ENCODE measurements at regions not wholly inside any gene's neighbourhood (a gene's known extent, or its start where the extent isn't known, plus 50 kb on each side); places are given as distances from the start of the nearest gene placed in this dataset.
"Not testable (repeated sequence)": the region's sequence is repeated elsewhere in the genome, so short reads cannot be mapped to it uniquely, and the experiment has no call there.

- DNase-seq; H2BK120ac ChIP-seq (ENCODE audit: low read depth, low read length); H3K4me2 ChIP-seq (ENCODE audit: low read length, poor library complexity, severe bottlenecking); H2AFZ ChIP-seq (ENCODE audit: low read depth, low read length); H4K8ac ChIP-seq (ENCODE audit: low read length); H3K18ac ChIP-seq (ENCODE audit: low read depth in 1 of 2, low read length in 2 of 2); H4K91ac ChIP-seq (ENCODE audit: low read length); H3K14ac ChIP-seq (ENCODE audit: low read length in 2 of 2); H3K27ac ChIP-seq (ENCODE audit: low read length, poor library complexity, severe bottlenecking); H3K9ac ChIP-seq (ENCODE audit: low read length); H3K4ac ChIP-seq (ENCODE audit: low read depth in 1 of 2, low read length in 2 of 2); H2BK5ac ChIP-seq (ENCODE audit: low read depth, low read length, poor library complexity, severe bottlenecking); H3K27me3 ChIP-seq (ENCODE audit: control insufficient read depth in 1 of 2, insufficient read depth in 1 of 2, low read length in 2 of 2); H3K4me1 ChIP-seq (ENCODE audit: control insufficient read depth, insufficient read depth, low read depth, low read length); H3K36me3 ChIP-seq (ENCODE audit: control insufficient read depth in 1 of 2, insufficient read depth in 2 of 2, low read depth in 1 of 2, low read length in 2 of 2); H3K9me3 ChIP-seq (ENCODE audit: control insufficient read depth, low read length); H2BK15ac ChIP-seq (ENCODE audit: low read depth, poor library complexity, severe bottlenecking); H2BK12ac ChIP-seq (ENCODE audit: low read length in 2 of 2); H3K23ac ChIP-seq (ENCODE audit: low read length in 2 of 2); H3K4me3 ChIP-seq (ENCODE audit: insufficient read depth in 1 of 2, low read depth in 1 of 2, low read length in 2 of 2); H2AK5ac ChIP-seq (ENCODE audit: low read length, severe bottlenecking); H3K79me1 ChIP-seq (replicated peaks; ENCODE audit: low read length, poor library complexity, severe bottlenecking): not testable (repeated sequence)
- WGBS, result 98% methylated on average over 6 of the region's 7 CpGs
Observed at GRCh38 chr18:6572192-6572591, 157.3 kb upstream of the ARHGAP28 start.

DNA sequence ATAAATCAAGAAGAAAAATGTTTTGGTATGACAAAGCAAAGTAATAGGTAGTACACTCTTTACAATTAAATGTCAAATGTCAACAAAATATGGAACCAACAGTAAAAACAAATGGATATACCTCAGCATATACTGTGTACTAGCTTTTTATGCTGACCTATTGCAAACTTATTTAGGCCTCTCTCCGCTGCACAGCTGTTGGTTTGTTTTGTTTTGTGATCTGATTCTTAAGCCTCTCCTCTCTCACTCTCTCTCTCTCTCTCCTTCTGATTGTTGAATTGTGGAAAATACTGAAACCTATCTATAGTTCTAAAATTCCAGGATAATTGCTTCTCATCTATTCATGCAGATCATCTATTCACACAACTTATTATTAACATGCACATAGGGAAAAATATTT, 154.9 kb upstream of the ARHGAP28 start:
- Histone ChIP-seq H3K27ac (ENCODE audit: low read length, poor library complexity, severe bottlenecking) (no peak overlapping the region), H2BK15ac (ENCODE audit: low read depth, poor library complexity, severe bottlenecking) (no peak overlapping the region), H3K9me3 (ENCODE audit: control insufficient read depth, low read length) (no peaks in the 10 kb centered on the region), H3K18ac (ENCODE audit: low read depth in 1 of 2, low read length in 2 of 2) (no peak overlapping the region), H3K4me1 (ENCODE audit: control insufficient read depth, insufficient read depth, low read depth, low read length) (no peaks in the 10 kb centered on the region), H4K8ac (ENCODE audit: low read length) (no peak overlapping the region), H2AFZ (ENCODE audit: low read depth, low read length) (no peak overlapping the region), H3K14ac (ENCODE audit: low read length in 2 of 2) (no peak overlapping the region), H2BK12ac (ENCODE audit: low read length in 2 of 2) (no peak overlapping the region), H4K91ac (ENCODE audit: low read length) (no peak overlapping the region), H3K4me2 (ENCODE audit: low read length, poor library complexity, severe bottlenecking) (no peak overlapping the region), H3K23ac (ENCODE audit: low read length in 2 of 2) (no peak overlapping the region), H3K79me1 (replicated peaks; ENCODE audit: low read length, poor library complexity, severe bottlenecking) (no peaks in the 10 kb centered on the region), H3K4me3 (ENCODE audit: insufficient read depth in 1 of 2, low read depth in 1 of 2, low read length in 2 of 2) (no peak overlapping the region), H3K36me3 (ENCODE audit: control insufficient read depth in 1 of 2, insufficient read depth in 2 of 2, low read depth in 1 of 2, low read length in 2 of 2) (no peaks in the 10 kb centered on the region), H2BK5ac (ENCODE audit: low read depth, low read length, poor library complexity, severe bottlenecking) (no peak overlapping the region), H2AK5ac (ENCODE audit: low read length, severe bottlenecking) (no peak overlapping the region), H3K4ac (ENCODE audit: low read depth in 1 of 2, low read length in 2 of 2) (no peak overlapping the region), H3K27me3 (ENCODE audit: control insufficient read depth in 1 of 2, insufficient read depth in 1 of 2, low read length in 2 of 2) (no peaks in the 10 kb centered on the region), H3K9ac (ENCODE audit: low read length) (no peak overlapping the region), H2BK120ac (ENCODE audit: low read depth, low read length) (no peak overlapping the region)
- WGBS, result no CpG with 5 or more reads among the region's 1 CpG
- DNase-seq, result no peak

DNA sequence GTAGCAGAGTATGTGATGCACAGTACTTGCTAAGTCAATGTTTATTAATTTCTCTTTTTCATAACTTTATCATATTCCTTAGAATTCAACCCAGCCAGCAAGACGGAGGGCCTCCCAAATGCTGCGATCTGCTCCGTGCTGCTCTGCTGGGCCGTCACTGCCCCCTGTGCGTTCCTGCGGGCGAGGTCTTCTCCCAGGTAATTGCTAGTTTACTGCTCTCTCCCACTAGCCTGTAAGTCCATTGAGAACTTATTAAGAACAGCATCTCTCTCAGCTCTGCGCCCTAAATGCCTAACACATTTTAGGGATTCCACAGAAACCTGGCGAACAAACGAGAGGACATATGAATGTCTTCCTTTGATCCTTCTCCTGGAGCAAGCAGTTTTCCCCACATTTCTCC, 153.6 kb upstream of the ARHGAP28 start:
- Histone ChIP-seq H2BK120ac (ENCODE audit: low read depth, low read length) (no peak overlapping the region), H3K23ac (ENCODE audit: low read length in 2 of 2) (no peak overlapping the region), H3K79me1 (replicated peaks; ENCODE audit: low read length, poor library complexity, severe bottlenecking) (no peaks in the 10 kb centered on the region), H3K4me2 (ENCODE audit: low read length, poor library complexity, severe bottlenecking) (no peak overlapping the region), H2BK15ac (ENCODE audit: low read depth, poor library complexity, severe bottlenecking) (no peak overlapping the region), H2AFZ (ENCODE audit: low read depth, low read length) (no peak overlapping the region), H3K36me3 (ENCODE audit: control insufficient read depth in 1 of 2, insufficient read depth in 2 of 2, low read depth in 1 of 2, low read length in 2 of 2) (no peaks in the 10 kb centered on the region), H2BK12ac (ENCODE audit: low read length in 2 of 2) (no peak overlapping the region), H3K9me3 (ENCODE audit: control insufficient read depth, low read length) (no peaks in the 10 kb centered on the region), H3K27ac (ENCODE audit: low read length, poor library complexity, severe bottlenecking) (no peak overlapping the region), H3K4me1 (ENCODE audit: control insufficient read depth, insufficient read depth, low read depth, low read length) (no peaks in the 10 kb centered on the region), H3K18ac (ENCODE audit: low read depth in 1 of 2, low read length in 2 of 2) (no peak overlapping the region), H3K14ac (ENCODE audit: low read length in 2 of 2) (no peak overlapping the region), H3K4me3 (ENCODE audit: insufficient read depth in 1 of 2, low read depth in 1 of 2, low read length in 2 of 2) (no peak overlapping the region), H2AK5ac (ENCODE audit: low read length, severe bottlenecking) (no peak overlapping the region), H2BK5ac (ENCODE audit: low read depth, low read length, poor library complexity, severe bottlenecking) (no peak overlapping the region), H3K9ac (ENCODE audit: low read length) (no peak overlapping the region), H4K8ac (ENCODE audit: low read length) (no peak overlapping the region), H3K4ac (ENCODE audit: low read depth in 1 of 2, low read length in 2 of 2) (no peak overlapping the region), H4K91ac (ENCODE audit: low read length) (no peak overlapping the region), H3K27me3 (ENCODE audit: control insufficient read depth in 1 of 2, insufficient read depth in 1 of 2, low read length in 2 of 2) (peaks cover 0 to 3% of the 10 kb centered on the region in 2 experiments)
- 85% methylated on average over 10 of the region's 10 CpGs for WGBS
- no peak for DNase-seq

GRCh38 chr18:6576718-6577375, 152.7 kb upstream of the ARHGAP28 start:
- Histone ChIP-seq H3K4me1 (ENCODE audit: control insufficient read depth, insufficient read depth, low read depth, low read length) (no peaks in the 10 kb centered on the region), H3K27ac (ENCODE audit: low read length, poor library complexity, severe bottlenecking) (no peak overlapping the region), H3K14ac (ENCODE audit: low read length in 2 of 2) (no peak overlapping the region), H3K4me3 (ENCODE audit: insufficient read depth in 1 of 2, low read depth in 1 of 2, low read length in 2 of 2) (no peak overlapping the region), H2BK12ac (ENCODE audit: low read length in 2 of 2) (no peak overlapping the region), H2BK5ac (ENCODE audit: low read depth, low read length, poor library complexity, severe bottlenecking) (no peak overlapping the region), H3K4ac (ENCODE audit: low read depth in 1 of 2, low read length in 2 of 2) (no peak overlapping the region), H4K91ac (ENCODE audit: low read length) (no peak overlapping the region), H2BK15ac (ENCODE audit: low read depth, poor library complexity, severe bottlenecking) (no peak overlapping the region), H2BK120ac (ENCODE audit: low read depth, low read length) (no peak overlapping the region), H3K9me3 (ENCODE audit: control insufficient read depth, low read length) (no peaks in the 10 kb centered on the region), H3K27me3 (ENCODE audit: control insufficient read depth in 1 of 2, insufficient read depth in 1 of 2, low read length in 2 of 2) (peaks cover 0 to 3% of the 10 kb centered on the region in 2 experiments), H3K79me1 (replicated peaks; ENCODE audit: low read length, poor library complexity, severe bottlenecking) (no peaks in the 10 kb centered on the region), H2AFZ (ENCODE audit: low read depth, low read length) (no peak overlapping the region), H3K9ac (ENCODE audit: low read length) (no peak overlapping the region), H2AK5ac (ENCODE audit: low read length, severe bottlenecking) (no peak overlapping the region), H3K36me3 (ENCODE audit: control insufficient read depth in 1 of 2, insufficient read depth in 2 of 2, low read depth in 1 of 2, low read length in 2 of 2) (no peaks in the 10 kb centered on the region), H4K8ac (ENCODE audit: low read length) (no peak overlapping the region), H3K18ac (ENCODE audit: low read depth in 1 of 2, low read length in 2 of 2) (no peak overlapping the region), H3K23ac (ENCODE audit: low read length in 2 of 2) (no peak overlapping the region), H3K4me2 (ENCODE audit: low read length, poor library complexity, severe bottlenecking) (no peak overlapping the region)
- WGBS, result 85% methylated on average over 5 of the region's 5 CpGs
- DNase-seq, result no peak

Measured in mesenchymal stem cell (in vitro differentiated cells and primary cell).